ENCODE measurements at regions not wholly inside any gene's neighbourhood (a gene's known extent, or its start where the extent isn't known, plus 50 kb on each side); places are given as distances from the start of the nearest gene placed in this dataset.
A peak's percentile ranks its signal among the peaks of the same experiment; 100 is the strongest.

DNA sequence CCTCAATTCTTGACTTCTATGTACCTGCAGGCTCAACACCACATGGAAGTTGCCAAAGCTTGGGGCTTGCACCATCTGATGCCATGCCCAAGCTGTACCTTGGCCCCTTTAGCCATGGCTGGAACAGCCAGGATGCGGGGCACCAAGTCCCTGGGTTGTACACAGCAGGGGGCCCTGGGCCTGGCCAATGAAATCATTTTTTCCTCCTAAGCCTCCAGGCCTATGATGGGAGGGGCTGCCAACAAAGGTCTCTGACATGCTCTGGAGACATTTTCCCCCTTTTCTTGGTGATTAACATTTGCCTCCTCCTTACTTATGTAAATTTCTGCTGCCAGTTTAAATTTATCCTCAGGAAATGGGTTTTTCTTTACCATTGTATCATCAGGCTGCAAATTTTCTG is 1428.1 kb downstream of the C4orf33 start:
- DNase-seq: no peak

GRCh38 chr4:130530505-130530904 is 1434.6 kb downstream of the C4orf33 start:
- no peak for DNase-seq

- DNase-seq: no peak
These were observed 1438.7 kb downstream of the C4orf33 start for GRCh38 chr4:130534651-130535050.

GRCh38 chr4:130542953-130543352 is 1447.0 kb downstream of the C4orf33 start:
- no peak for DNase-seq

DNA sequence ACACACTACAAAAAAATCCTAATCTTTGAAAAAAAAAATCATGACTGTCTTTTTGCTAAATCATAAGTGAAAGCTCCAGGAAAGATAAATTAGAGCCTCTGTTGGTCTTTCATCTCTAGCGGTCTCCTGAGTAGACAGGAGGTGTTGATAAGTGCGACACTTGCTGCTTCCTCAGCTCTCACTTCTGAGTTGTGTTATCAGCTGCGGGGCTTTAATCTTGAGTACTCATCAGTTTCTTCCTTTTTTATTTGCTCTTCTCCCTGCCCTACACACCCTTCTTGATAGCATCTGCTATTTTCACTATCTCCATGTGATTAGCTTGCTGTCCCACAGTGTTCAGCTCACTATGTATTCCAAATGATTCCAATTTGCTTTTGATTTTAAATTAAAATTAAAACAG is 1449.2 kb downstream of the C4orf33 start:
- DNase-seq: no peak

DNA sequence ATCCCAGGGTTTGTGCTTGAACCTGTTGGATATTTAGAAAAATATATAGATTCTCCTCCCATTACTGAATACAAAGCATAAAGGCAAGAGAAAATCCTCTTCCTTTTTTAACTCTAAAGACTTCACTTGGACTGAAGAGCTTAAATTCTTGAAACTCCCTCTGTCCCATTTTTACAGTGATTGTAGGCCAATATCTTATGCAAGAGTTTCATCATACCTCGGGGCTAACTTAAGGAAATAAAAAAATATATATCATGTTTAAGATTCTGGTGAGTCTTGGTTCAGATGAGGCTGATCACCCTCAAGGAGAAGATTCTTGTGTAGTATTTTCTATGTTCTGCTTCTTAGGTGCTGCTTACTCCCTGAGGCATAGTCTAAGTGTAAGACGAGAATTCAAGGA is 1449.6 kb downstream of the C4orf33 start:
- DNase-seq: no peak

GRCh38 chr4:130559268-130559667 is 1463.3 kb downstream of the C4orf33 start:
- DNase-seq: no peak

- peak; percentile 20 for DNase-seq
These were observed 1467.4 kb downstream of the C4orf33 start for GRCh38 chr4:130563185-130563888.

- no peak for DNase-seq
These were observed 1468.0 kb downstream of the C4orf33 start for GRCh38 chr4:130563889-130564418.

- no peak for DNase-seq
These were observed 1472.8 kb downstream of the C4orf33 start for GRCh38 chr4:130568746-130569145.

DNA sequence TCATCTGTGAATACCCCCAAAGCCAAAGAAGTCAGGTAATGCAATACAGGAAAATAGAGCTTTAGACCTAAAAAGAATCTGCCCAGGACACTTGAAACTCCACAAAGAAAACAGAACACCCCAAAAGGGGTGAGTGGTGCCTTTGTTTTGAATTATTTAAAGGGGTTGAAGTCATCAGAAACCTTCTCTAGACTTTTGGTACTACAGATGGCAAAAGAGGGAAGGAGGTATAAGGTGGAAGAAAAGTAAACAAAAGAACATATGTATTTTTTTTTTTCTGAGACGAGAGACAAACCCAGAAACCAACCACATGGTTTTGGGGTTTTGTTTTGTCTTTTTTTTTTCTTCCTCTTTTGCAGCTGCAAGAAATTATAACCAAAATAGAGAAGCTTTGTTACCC is 1477.8 kb downstream of the C4orf33 start:
- no peak for DNase-seq

GRCh38 chr4:130574215-130574614 is 1478.3 kb downstream of the C4orf33 start:
- DNase-seq: no peak

DNA sequence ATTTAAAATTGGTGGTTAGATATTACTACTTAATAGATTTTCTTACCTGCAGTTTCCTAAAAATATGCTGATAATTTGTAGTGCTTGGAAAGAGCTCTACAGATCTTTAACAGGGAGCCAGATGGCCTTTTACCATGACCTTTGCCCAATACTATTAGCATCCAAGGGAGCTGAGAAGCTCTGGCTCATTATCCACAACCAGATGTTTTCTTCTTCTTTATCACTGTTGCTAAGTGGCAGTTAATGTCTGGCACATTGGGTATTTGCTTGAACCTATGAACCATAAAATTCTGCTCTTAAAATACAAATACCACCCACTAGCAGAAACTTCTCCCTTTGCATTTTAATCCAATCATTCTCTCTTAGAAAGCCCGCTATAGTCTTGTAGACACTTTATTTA is 1480.3 kb downstream of the C4orf33 start:
- DNase-seq: no peak

DNA sequence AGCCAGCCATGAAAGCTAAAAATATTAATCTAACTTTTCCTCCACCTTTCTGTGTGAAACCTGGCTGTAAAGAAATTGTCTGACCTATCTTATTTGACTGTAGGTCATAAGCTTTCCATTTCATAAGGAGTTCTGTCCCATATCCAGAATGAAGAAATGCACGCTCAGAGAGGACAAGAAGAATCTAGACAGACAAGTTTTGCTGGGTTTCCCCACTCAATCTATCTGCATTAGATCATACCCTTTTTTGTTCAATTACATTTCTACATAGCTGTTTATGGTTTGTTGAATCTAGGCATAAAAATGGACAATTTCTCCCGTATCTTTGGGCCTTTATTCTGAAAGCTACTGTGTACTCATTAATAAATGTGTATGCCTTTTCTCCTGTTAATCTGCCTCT is 1495.1 kb downstream of the C4orf33 start:
- no peak for DNase-seq

- no peak for DNase-seq
These were observed 1504.8 kb downstream of the C4orf33 start for GRCh38 chr4:130600706-130601105.

DNA sequence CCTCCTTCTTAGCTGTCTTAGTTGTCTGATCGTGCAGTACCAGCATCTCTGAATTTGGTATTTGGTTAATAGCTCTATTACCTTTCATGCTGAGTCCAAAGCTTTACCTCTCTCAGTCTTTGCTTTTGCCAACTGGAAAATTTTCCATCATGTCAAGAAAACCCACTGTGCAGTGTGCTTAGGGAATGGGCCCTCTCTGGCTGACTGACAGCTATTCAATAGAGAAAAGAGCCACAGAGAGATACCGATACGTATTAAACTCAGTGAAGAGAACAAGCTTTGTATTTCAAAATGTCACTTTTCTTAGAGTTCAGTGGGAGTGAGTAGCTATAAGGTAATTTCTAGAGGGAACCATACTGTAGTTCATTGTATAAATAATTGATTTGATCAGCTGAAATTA is 1507.1 kb downstream of the C4orf33 start:
- DNase-seq: no peak

- DNase-seq: no peak
These were observed 1512.2 kb downstream of the C4orf33 start for GRCh38 chr4:130608121-130608520.

DNA sequence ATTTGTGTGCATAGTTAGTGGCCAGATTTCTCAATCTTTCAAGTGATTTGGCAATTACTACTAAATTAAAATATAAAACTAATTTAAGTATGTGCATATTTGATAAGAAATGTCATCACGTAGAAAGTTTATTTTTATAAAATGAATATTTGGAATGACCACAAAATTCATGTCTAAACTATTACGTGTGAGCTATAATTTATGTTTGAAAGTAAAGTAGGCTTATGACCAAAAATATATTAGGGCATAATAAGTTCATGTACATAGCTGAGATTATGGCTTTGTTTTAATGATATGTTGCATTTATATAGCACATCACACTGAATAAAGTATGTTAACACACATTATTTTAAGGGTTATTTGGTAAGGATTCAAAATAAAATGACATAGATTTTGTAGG is 1532.6 kb downstream of the C4orf33 start:
- DNase-seq: no peak

DNA sequence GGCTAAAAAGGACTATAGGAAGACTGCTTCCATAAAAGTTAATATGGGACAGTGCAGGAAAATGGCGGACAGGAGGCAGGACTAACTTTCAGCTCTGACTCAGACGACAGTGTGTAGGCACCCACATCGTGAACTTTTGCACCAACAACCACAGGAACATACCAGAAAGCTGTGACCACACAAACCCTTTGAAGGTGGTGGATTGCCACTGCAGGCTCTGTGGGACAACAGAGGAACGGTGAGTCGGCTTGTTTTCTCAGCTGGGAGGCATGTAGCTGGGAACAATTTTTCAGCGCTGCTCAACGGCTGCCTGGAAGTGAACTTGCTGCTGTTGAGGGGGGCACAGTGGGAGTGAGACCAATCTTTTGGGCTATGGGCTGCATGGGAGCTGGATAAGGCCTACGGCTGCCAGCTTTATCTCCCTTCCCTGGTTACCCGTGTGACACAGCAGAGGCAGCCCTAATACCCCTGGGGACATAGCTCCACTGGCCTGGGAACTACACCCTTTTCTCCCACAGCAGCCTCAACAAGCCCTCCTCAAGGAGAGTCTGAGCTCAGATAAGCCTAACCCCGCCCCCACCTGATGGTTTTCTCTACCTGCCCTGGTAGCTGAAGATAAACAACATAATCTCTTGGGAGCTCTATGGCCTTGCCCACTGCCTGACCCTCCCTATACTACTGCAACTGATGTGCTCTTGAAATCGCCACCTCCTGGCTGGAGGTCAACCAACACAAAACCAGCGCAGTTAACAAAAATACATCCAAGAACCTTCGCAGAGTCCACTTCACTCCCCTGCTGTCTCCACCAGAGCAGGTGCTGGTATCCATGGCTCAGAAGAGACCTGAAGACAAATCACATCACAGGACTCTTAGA is 1537.0 kb downstream of the C4orf33 start:
- no peak for DNase-seq

GRCh38 chr4:130636486-130636885 is 1540.5 kb downstream of the C4orf33 start:
- DNase-seq: no peak

DNA sequence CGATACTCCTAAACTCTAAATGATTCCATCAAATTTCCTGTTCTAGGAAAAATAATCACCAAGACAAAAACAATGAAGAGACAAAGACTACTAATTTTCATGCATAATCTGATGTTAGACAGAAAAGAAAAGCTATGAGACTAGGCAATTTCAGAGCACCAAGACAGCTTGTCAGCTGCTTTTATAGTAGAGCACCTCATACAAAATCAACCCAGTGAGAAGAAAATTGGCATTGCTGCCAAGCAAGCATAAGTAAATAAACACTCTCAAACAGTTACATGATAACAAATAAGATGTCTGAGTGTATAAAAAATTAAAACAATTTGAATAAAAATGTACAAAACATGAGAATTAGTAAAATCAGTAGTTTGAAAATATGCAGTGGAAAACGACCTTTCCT is 1544.6 kb downstream of the C4orf33 start:
- no peak for DNase-seq

- no peak for DNase-seq
These were observed 1550.9 kb downstream of the C4orf33 start for GRCh38 chr4:130646886-130647285.

DNA sequence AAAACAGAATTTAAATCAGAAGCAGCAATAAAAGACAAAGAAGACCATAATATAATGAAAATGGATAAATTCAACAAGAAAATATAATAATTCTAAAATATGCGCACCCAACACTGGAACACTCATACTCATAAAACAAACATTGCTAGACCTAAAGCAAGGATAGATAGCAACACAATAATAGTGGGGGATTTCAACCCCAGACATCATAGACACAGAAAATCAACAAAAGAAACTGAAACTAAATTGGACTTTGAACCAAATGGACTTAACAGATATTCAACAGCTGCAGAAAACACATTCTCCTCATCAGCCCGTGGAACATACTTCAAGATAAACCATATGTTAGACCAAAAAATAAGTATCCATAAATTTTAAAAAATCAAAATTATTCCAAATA is 1552.6 kb downstream of the C4orf33 start:
- no peak for DNase-seq

GRCh38 chr4:130653842-130654241 is 1557.9 kb downstream of the C4orf33 start:
- DNase-seq: no peak
